Hematopoietic multipotent progenitor cell treated with erythropoietin and hydrocortisone succinate and interleukin-3 and kit ligand, for 8 days (in vitro differentiated cells): ENCODE measurements at regions not wholly inside any gene's neighbourhood (a gene's known extent, or its start where the extent isn't known, plus 50 kb on each side); places are given as distances from the start of the nearest gene placed in this dataset.
A peak's percentile ranks its signal among the peaks of the same experiment; 100 is the strongest.

ENCODE experiments used
- DNase-seq: peaks from one replicate; pipeline ENCODE4 v3.0.0-alpha.2; 2015

- no peak for DNase-seq
These were observed 84.0 kb upstream of the SLCO3A1 start for GRCh38 chr15:91769476-91769875.

- DNase-seq = no peak
These were observed 83.6 kb upstream of the SLCO3A1 start for GRCh38 chr15:91769894-91770293.

GRCh38 chr15:91776104-91776503 is 77.4 kb upstream of the SLCO3A1 start:
- DNase-seq = no peak

GRCh38 chr15:91779960-91780359 is 73.5 kb upstream of the SLCO3A1 start:
- no peak for DNase-seq

- peak; percentile 6 for DNase-seq
These were observed 73.1 kb upstream of the SLCO3A1 start for GRCh38 chr15:91780387-91780786.

GRCh38 chr15:91782221-91782620 is 71.3 kb upstream of the SLCO3A1 start:
- no peak for DNase-seq

GRCh38 chr15:91783008-91783407 is 70.5 kb upstream of the SLCO3A1 start:
- no peak for DNase-seq

GRCh38 chr15:91783451-91783850 is 70.1 kb upstream of the SLCO3A1 start:
- no peak for DNase-seq

GRCh38 chr15:91784973-91785709 is 68.4 kb upstream of the SLCO3A1 start:
- no peak for DNase-seq

- DNase-seq = no peak
These were observed 66.3 kb upstream of the SLCO3A1 start for GRCh38 chr15:91787198-91787597.

GRCh38 chr15:91789136-91789535 is 64.4 kb upstream of the SLCO3A1 start:
- DNase-seq = no peak

- no peak for DNase-seq
These were observed 62.7 kb upstream of the SLCO3A1 start for GRCh38 chr15:91790836-91791235.

- DNase-seq = no peak
These were observed 59.7 kb upstream of the SLCO3A1 start for GRCh38 chr15:91793771-91794170.

- DNase-seq = no peak
These were observed 58.3 kb upstream of the SLCO3A1 start for GRCh38 chr15:91795235-91795634.

- DNase-seq = no peak
These were observed 51.5 kb upstream of the SLCO3A1 start for GRCh38 chr15:91801836-91802534.

GRCh38 chr15:91803260-91803659 is 50.2 kb upstream of the SLCO3A1 start:
- DNase-seq = no peak
